Neuronal stem cell (in vitro differentiated cells): ENCODE measurements at regions not wholly inside any gene's neighbourhood (a gene's known extent, or its start where the extent isn't known, plus 50 kb on each side); places are given as distances from the start of the nearest gene placed in this dataset.

Source experiments
- DNase-seq: peaks from one replicate; pipeline ENCODE4 v3.0.0-alpha.2; 2013; ENCODE audit warnings: low spot score
- H2AFZ ChIP-seq: one replicate; pipeline ENCODE4 v1.6.1; 2013; ENCODE audit warnings: mild to moderate bottlenecking, low read length, inconsistent platforms
- H2AK5ac ChIP-seq: 2 replicates; pipeline ENCODE4 v1.6.1; 2013; ENCODE audit warnings: low read depth, mild to moderate bottlenecking, inconsistent platforms, low read length, moderate library complexity, mixed read lengths
- H2BK120ac ChIP-seq: 2 replicates; pipeline ENCODE4 v1.6.1; 2013; ENCODE audit warnings: low read depth, mild to moderate bottlenecking, inconsistent platforms, low read length, moderate library complexity, mixed read lengths
- H2BK12ac ChIP-seq: one replicate; pipeline ENCODE4 v1.6.1; 2013; ENCODE audit warnings: low read length, inconsistent platforms
- H2BK15ac ChIP-seq: 2 replicates; pipeline ENCODE4 v1.6.1; 2013; ENCODE audit warnings: mild to moderate bottlenecking, low read length, inconsistent platforms, mixed read lengths
- H2BK5ac ChIP-seq: one replicate; pipeline ENCODE4 v1.6.1; 2013; ENCODE audit warnings: inconsistent platforms, mild to moderate bottlenecking, low read length, moderate library complexity
- H3K14ac ChIP-seq: one replicate; pipeline ENCODE4 v1.6.1; 2013; ENCODE audit warnings: low read length, inconsistent platforms
- H3K18ac ChIP-seq: 2 replicates; pipeline ENCODE4 v1.6.1; 2013; ENCODE audit warnings: low read length, inconsistent platforms
- H3K23ac ChIP-seq: 2 replicates; pipeline ENCODE4 v1.6.1; 2013; ENCODE audit warnings: low read depth, mild to moderate bottlenecking, mixed read lengths, low read length, inconsistent platforms; ENCODE audit not compliant: poor library complexity
- H3K27ac ChIP-seq: replicated peaks from 3 replicates; pipeline ENCODE4 v1.5.1; 2013; ENCODE audit warnings: low read length, inconsistent platforms
- H3K27me3 ChIP-seq, 3 experiments: 2 replicates each; pipeline ENCODE4 v1.6.1; 2013; ENCODE audit warnings: low read length in 3 of 3, mild to moderate bottlenecking in 2 of 3, inconsistent platforms in 1 of 3, low read depth in 1 of 3, mixed read lengths in 1 of 3, moderate library complexity in 1 of 3; ENCODE audit not compliant: control insufficient read depth in 3 of 3, insufficient read depth in 3 of 3
- H3K36me3 ChIP-seq, 2 donors: replicated peaks in 1 of 2; 2 replicates each; pipeline ENCODE4 v1.6.1; 2013; ENCODE audit warnings: low read length in 2 of 2; ENCODE audit not compliant: control insufficient read depth in 2 of 2, insufficient read depth in 2 of 2
- H3K4ac ChIP-seq: 2 replicates; pipeline ENCODE4 v1.6.1; 2013; ENCODE audit warnings: inconsistent platforms, mild to moderate bottlenecking, low read length, moderate library complexity
- H3K4me1 ChIP-seq, 2 donors: 1 replicate in 1 of 2; 2 replicates in 1 of 2; pipeline ENCODE4 v1.6.1; 2013; ENCODE audit warnings: low read length in 2 of 2, low read depth in 1 of 2; ENCODE audit not compliant: control insufficient read depth in 2 of 2, insufficient read depth in 1 of 2
- H3K4me2 ChIP-seq: one replicate; pipeline ENCODE4 v1.6.1; 2013; ENCODE audit warnings: mild to moderate bottlenecking, low read length, inconsistent platforms; ENCODE audit not compliant: insufficient read depth, poor library complexity, severe bottlenecking
- H3K4me3 ChIP-seq, 2 donors: 2 replicates each; pipeline ENCODE4 v1.5.1; 2013; ENCODE audit warnings: low read length in 2 of 2, mild to moderate bottlenecking in 2 of 2, inconsistent platforms in 1 of 2, moderate library complexity in 1 of 2
- H3K79me1 ChIP-seq: one replicate; pipeline ENCODE4 v1.6.1; 2013; ENCODE audit warnings: low read depth, mild to moderate bottlenecking, inconsistent platforms, low read length, moderate library complexity
- H3K9ac ChIP-seq: one replicate; pipeline ENCODE4 v1.6.1; 2013; ENCODE audit warnings: mild to moderate bottlenecking, low read depth, low read length, inconsistent platforms; ENCODE audit not compliant: poor library complexity
- H3K9me3 ChIP-seq, 2 donors: replicated peaks in 1 of 2; 2 replicates each; pipeline versions ENCODE3 to v1.6.1; 2013; ENCODE audit warnings: low read length in 2 of 2, mild to moderate bottlenecking in 2 of 2, inconsistent platforms in 1 of 2, low read depth in 1 of 2, mixed read lengths in 1 of 2, moderate library complexity in 1 of 2; ENCODE audit not compliant: control insufficient read depth in 2 of 2, insufficient read depth in 1 of 2
- H4K8ac ChIP-seq: one replicate; pipeline ENCODE4 v1.6.1; 2013; ENCODE audit warnings: low read depth, mild to moderate bottlenecking, inconsistent platforms, low read length, moderate library complexity
- H4K91ac ChIP-seq: one replicate; pipeline ENCODE4 v1.6.1; 2013; ENCODE audit warnings: low read length, low read depth, mild to moderate bottlenecking, inconsistent platforms; ENCODE audit not compliant: poor library complexity
- WGBS, 2 donors: extraction: QIAGEN DNeasy Blood & Tissue Kit; methylation state at CpG; one replicate each; pipeline ENCODE4 v1.1.7; 2013; ENCODE audit warnings: missing lambda C conversion rate in 2 of 2, mixed read lengths in 1 of 2; ENCODE audit not compliant: insufficient read length in 2 of 2, insufficient replicate concordance in 1 of 2; ENCODE audit errors: extremely low coverage in 2 of 2; 5-methylcytosine and 5-hydroxymethylcytosine counted together

GRCh38 chr17:34110315-34110714 lies 144.8 kb upstream of the CCL2 start:
- Histone ChIP-seq H3K4ac (no peak overlapping the region), H3K4me1 (no peaks in the 10 kb centered on the region), H4K8ac (no peak overlapping the region), H3K27ac (no peak overlapping the region), H3K36me3 (no peaks in the 10 kb centered on the region), H3K23ac (no peak overlapping the region), H2BK120ac (no peak overlapping the region), H4K91ac (no peak overlapping the region), H3K4me3 (no peak overlapping the region), H2AK5ac (no peak overlapping the region), H3K9me3 (no peaks in the 10 kb centered on the region), H3K27me3 (no peaks in the 10 kb centered on the region), H2BK5ac (no peak overlapping the region), H2BK12ac (no peak overlapping the region), H3K14ac (no peak overlapping the region), H3K4me2 (no peak overlapping the region), H2BK15ac (no peak overlapping the region), H2AFZ (no peak overlapping the region), H3K18ac (peak overlapping the region; percentile 60), H3K79me1 (no peaks in the 10 kb centered on the region), H3K9ac (no peak overlapping the region)
- peak; percentile 4 for DNase-seq
- WGBS, 2 donors = no CpG with 5 or more reads among the region's 6 CpGs

GRCh38 chr17:34113089-34113488 lies 142.0 kb upstream of the CCL2 start:
- no peak overlapping the region for H3K4me3 ChIP-seq
- no peak for DNase-seq
- H2AFZ ChIP-seq = no peak overlapping the region
- no peak overlapping the region for H3K4me2 ChIP-seq
- no CpG with 5 or more reads among the region's 2 CpGs for WGBS, 2 donors
- no peak overlapping the region for H3K18ac ChIP-seq
- H2BK12ac ChIP-seq = no peak overlapping the region
- H3K79me1 ChIP-seq = no peaks in the 10 kb centered on the region
- no peak overlapping the region for H2BK120ac ChIP-seq
- no peak overlapping the region for H4K8ac ChIP-seq
- H2AK5ac ChIP-seq = no peak overlapping the region
- no peak overlapping the region for H4K91ac ChIP-seq
- H3K9ac ChIP-seq = no peak overlapping the region
- H2BK5ac ChIP-seq = no peak overlapping the region
- H3K14ac ChIP-seq = no peak overlapping the region
- H2BK15ac ChIP-seq = no peak overlapping the region
- H3K27me3 ChIP-seq = no peaks in the 10 kb centered on the region
- no peaks in the 10 kb centered on the region for H3K9me3 ChIP-seq
- H3K4me1 ChIP-seq = no peaks in the 10 kb centered on the region
- H3K4ac ChIP-seq = no peak overlapping the region
- no peak overlapping the region for H3K27ac ChIP-seq
- H3K36me3 ChIP-seq = no peaks in the 10 kb centered on the region
- no peak overlapping the region for H3K23ac ChIP-seq

- Histone ChIP-seq H2BK5ac (no peak overlapping the region), H4K8ac (no peak overlapping the region), H3K4me2 (no peak overlapping the region), H3K27ac (no peak overlapping the region), H3K4me1 (no peaks in the 10 kb centered on the region), H2BK12ac (no peak overlapping the region), H2AK5ac (no peak overlapping the region), H2BK15ac (no peak overlapping the region), H3K9ac (no peak overlapping the region), H4K91ac (no peak overlapping the region), H3K27me3 (no peaks in the 10 kb centered on the region), H2BK120ac (no peak overlapping the region), H3K4me3 (no peak overlapping the region), H3K9me3 (no peaks in the 10 kb centered on the region), H3K79me1 (no peaks in the 10 kb centered on the region), H2AFZ (no peak overlapping the region), H3K4ac (no peak overlapping the region), H3K18ac (no peak overlapping the region), H3K36me3 (no peaks in the 10 kb centered on the region), H3K23ac (no peak overlapping the region), H3K14ac (no peak overlapping the region)
- DNase-seq = no peak
These were observed 140.9 kb upstream of the CCL2 start for GRCh38 chr17:34114174-34114573.

DNA sequence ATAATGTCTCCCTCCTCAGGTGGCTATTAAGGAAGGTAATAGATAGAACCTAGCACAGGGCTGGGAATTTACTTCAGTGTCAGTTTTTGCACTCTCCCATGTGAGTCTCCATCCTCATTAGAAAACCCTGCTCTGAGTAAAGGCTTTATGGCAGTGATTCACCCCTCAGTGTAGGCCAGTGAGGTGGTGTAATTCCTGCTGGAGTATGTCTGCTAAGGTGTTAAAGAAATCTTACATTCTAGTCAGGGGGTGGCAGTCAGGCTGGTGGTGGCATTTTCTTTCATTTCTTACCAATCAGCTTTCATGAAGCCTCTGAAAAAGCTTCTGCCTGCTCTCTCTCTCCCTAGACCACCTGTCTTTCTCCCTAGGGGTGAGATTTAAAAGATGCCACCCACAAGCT lies 138.8 kb upstream of the CCL2 start:
- H3K18ac ChIP-seq = no peak overlapping the region
- no peak overlapping the region for H2BK120ac ChIP-seq
- no peak overlapping the region for H2AFZ ChIP-seq
- no peak overlapping the region for H2BK12ac ChIP-seq
- DNase-seq = no peak
- no peak overlapping the region for H2BK5ac ChIP-seq
- no peaks in the 10 kb centered on the region for H3K27me3 ChIP-seq
- no peak overlapping the region for H3K23ac ChIP-seq
- no peaks in the 10 kb centered on the region for H3K9me3 ChIP-seq
- H3K79me1 ChIP-seq = no peaks in the 10 kb centered on the region
- H3K4me3 ChIP-seq = no peak overlapping the region
- no peak overlapping the region for H3K9ac ChIP-seq
- H4K91ac ChIP-seq = no peak overlapping the region
- H3K4me2 ChIP-seq = no peak overlapping the region
- no peak overlapping the region for H2BK15ac ChIP-seq
- no peak overlapping the region for H3K27ac ChIP-seq
- no peaks in the 10 kb centered on the region for H3K36me3 ChIP-seq
- H3K4ac ChIP-seq = no peak overlapping the region
- H3K14ac ChIP-seq = no peak overlapping the region
- no peaks in the 10 kb centered on the region for H3K4me1 ChIP-seq
- no peak overlapping the region for H4K8ac ChIP-seq
- H2AK5ac ChIP-seq = no peak overlapping the region
